HG03280 (cell line): ENCODE measurements at regions not wholly inside any gene's neighbourhood (a gene's known extent, or its start where the extent isn't known, plus 50 kb on each side); places are given as distances from the start of the nearest gene placed in this dataset.

ENCODE experiments used
- ATAC-seq: cut with Tn5 transposase; IDR thresholded peaks from one replicate; pipeline ENCODE4 v1.9.1; 2021; ENCODE audit warnings: mild to moderate bottlenecking, moderate library complexity; ENCODE audit not compliant: unreplicated experiment

GRCh38 chr15:100703032-100703578, 100.7 kb downstream of the ASB7 start:
- ATAC-seq = peak; percentile 98

GRCh38 chr15:100703671-100704070, 101.3 kb downstream of the ASB7 start:
- ATAC-seq = no peak

GRCh38 chr15:100704281-100705055, 102.1 kb downstream of the ASB7 start:
- ATAC-seq = no peak

- ATAC-seq = no peak
Measured at GRCh38 chr15:100705065-100705464, 102.7 kb downstream of the ASB7 start.

- ATAC-seq = no peak
Measured at GRCh38 chr15:100705841-100706240, 103.5 kb downstream of the ASB7 start.

GRCh38 chr15:100707229-100707628, 104.8 kb downstream of the ASB7 start:
- ATAC-seq = no peak

GRCh38 chr15:100708916-100709315, 106.5 kb downstream of the ASB7 start:
- ATAC-seq = no peak

GRCh38 chr15:100710222-100710621, 107.8 kb downstream of the ASB7 start:
- no peak for ATAC-seq

- ATAC-seq = no peak
Measured at GRCh38 chr15:100710744-100711515, 108.5 kb downstream of the ASB7 start.

GRCh38 chr15:100711516-100712021, 109.2 kb downstream of the ASB7 start:
- no peak for ATAC-seq

- no peak for ATAC-seq
Measured at GRCh38 chr15:100712226-100712625, 109.8 kb downstream of the ASB7 start.

GRCh38 chr15:100713163-100713867, 110.9 kb downstream of the ASB7 start:
- ATAC-seq = no peak

- ATAC-seq = no peak
Measured at GRCh38 chr15:100714034-100714748, 111.8 kb downstream of the ASB7 start.

- no peak for ATAC-seq
Measured at GRCh38 chr15:100714749-100715342, 112.5 kb downstream of the ASB7 start.

GRCh38 chr15:100715571-100716455, 113.4 kb downstream of the ASB7 start:
- no peak for ATAC-seq

- ATAC-seq = no peak
Measured at GRCh38 chr15:100716456-100717085, 114.2 kb downstream of the ASB7 start.

- no peak for ATAC-seq
Measured at GRCh38 chr15:100717596-100717995, 115.2 kb downstream of the ASB7 start.
